ENCODE measurements at regions not wholly inside any gene's neighbourhood (a gene's known extent, or its start where the extent isn't known, plus 50 kb on each side); places are given as distances from the start of the nearest gene placed in this dataset.

DNA sequence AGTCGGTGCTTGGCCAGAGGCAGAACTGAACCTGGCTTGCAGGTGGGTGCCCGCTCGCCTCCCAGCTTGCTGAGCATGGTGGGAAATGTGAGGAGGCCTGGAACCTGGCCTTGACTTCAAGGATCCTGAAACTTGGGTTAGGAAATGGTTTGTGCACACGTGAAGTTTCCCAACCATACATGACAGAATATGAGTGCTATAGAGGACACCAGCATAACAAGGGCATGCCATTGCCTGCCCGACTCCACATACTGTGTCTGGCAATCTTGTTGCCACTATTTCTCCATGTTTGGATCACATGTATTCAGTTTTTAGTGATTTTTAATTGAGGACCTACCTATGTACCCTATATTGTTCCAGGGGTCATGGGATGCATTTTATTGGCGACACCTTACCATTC, 177.6 kb upstream of the ANKRD55 start:
- TF ChIP-seq SMARCC2 (IDR thresholded peaks at IDR 0.05; ENCODE audit: low read depth): no peak
- no peak for TF ChIP-seq CREB1 (IDR thresholded peaks at IDR 0.05)
- TF ChIP-seq CREB1 (CRISPR knock-in tag; IDR thresholded peaks at IDR 0.05): no peak
- no peak for TF ChIP-seq FOXK1 (CRISPR knock-in tag; IDR thresholded peaks at IDR 0.05; ENCODE audit: borderline replicate concordance)
- TF ChIP-seq ZNF212 (CRISPR knock-in tag; IDR thresholded peaks at IDR 0.05): no peak
- TF ChIP-seq TAF1 (IDR thresholded peaks at IDR 0.05; ENCODE audit: control insufficient read depth, extremely low read depth, insufficient read depth, low read length, severe bottlenecking): no peak
- no peak for TF ChIP-seq SREBF2 (CRISPR knock-in tag; IDR thresholded peaks at IDR 0.05)
- TF ChIP-seq, protein P1, sequence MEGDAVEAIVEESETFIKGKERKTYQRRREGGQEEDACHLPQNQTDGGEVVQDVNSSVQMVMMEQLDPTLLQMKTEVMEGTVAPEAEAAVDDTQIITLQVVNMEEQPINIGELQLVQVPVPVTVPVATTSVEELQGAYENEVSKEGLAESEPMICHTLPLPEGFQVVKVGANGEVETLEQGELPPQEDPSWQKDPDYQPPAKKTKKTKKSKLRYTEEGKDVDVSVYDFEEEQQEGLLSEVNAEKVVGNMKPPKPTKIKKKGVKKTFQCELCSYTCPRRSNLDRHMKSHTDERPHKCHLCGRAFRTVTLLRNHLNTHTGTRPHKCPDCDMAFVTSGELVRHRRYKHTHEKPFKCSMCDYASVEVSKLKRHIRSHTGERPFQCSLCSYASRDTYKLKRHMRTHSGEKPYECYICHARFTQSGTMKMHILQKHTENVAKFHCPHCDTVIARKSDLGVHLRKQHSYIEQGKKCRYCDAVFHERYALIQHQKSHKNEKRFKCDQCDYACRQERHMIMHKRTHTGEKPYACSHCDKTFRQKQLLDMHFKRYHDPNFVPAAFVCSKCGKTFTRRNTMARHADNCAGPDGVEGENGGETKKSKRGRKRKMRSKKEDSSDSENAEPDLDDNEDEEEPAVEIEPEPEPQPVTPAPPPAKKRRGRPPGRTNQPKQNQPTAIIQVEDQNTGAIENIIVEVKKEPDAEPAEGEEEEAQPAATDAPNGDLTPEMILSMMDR (IDR thresholded peaks at IDR 0.05 in 2 of 3, conservative IDR thresholded peaks at IDR 0.05 in 1 of 3; ENCODE audit: insufficient read depth in 2 of 3, low read depth in 1 of 3, low read length in 3 of 3): no peak
- TF ChIP-seq YY1 (IDR thresholded peaks at IDR 0.05; ENCODE audit: borderline replicate concordance in 1 of 3, control insufficient read depth in 1 of 3, extremely low read depth in 1 of 3, insufficient read depth in 3 of 3, insufficient read length in 1 of 3, insufficient replicate concordance in 2 of 3, low read depth in 1 of 3, low read length in 2 of 3): no peak
- TF ChIP-seq, protein P2, sequence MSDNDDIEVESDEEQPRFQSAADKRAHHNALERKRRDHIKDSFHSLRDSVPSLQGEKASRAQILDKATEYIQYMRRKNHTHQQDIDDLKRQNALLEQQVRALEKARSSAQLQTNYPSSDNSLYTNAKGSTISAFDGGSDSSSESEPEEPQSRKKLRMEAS (CRISPR knock-in tag; IDR thresholded peaks at IDR 0.05): no peak
- no peak for TF ChIP-seq ESRRA (IDR thresholded peaks at IDR 0.05; ENCODE audit: borderline replicate concordance, low read depth)
- TF ChIP-seq, protein P3, sequence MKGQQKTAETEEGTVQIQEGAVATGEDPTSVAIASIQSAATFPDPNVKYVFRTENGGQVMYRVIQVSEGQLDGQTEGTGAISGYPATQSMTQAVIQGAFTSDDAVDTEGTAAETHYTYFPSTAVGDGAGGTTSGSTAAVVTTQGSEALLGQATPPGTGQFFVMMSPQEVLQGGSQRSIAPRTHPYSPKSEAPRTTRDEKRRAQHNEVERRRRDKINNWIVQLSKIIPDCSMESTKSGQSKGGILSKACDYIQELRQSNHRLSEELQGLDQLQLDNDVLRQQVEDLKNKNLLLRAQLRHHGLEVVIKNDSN (CRISPR knock-in tag; IDR thresholded peaks at IDR 0.05): no peak
- TF ChIP-seq GATAD2A (IDR thresholded peaks at IDR 0.05): no peak
- TF ChIP-seq, protein P4, sequence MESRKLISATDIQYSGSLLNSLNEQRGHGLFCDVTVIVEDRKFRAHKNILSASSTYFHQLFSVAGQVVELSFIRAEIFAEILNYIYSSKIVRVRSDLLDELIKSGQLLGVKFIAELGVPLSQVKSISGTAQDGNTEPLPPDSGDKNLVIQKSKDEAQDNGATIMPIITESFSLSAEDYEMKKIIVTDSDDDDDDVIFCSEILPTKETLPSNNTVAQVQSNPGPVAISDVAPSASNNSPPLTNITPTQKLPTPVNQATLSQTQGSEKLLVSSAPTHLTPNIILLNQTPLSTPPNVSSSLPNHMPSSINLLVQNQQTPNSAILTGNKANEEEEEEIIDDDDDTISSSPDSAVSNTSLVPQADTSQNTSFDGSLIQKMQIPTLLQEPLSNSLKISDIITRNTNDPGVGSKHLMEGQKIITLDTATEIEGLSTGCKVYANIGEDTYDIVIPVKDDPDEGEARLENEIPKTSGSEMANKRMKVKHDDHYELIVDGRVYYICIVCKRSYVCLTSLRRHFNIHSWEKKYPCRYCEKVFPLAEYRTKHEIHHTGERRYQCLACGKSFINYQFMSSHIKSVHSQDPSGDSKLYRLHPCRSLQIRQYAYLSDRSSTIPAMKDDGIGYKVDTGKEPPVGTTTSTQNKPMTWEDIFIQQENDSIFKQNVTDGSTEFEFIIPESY (CRISPR knock-in tag; IDR thresholded peaks at IDR 0.05): no peak

Data from K562 (cell line).